GM19438 (cell line): ENCODE measurements at regions not wholly inside any gene's neighbourhood (a gene's known extent, or its start where the extent isn't known, plus 50 kb on each side); places are given as distances from the start of the nearest gene placed in this dataset.
"Not testable (repeated sequence)": the region's sequence is repeated elsewhere in the genome, so short reads cannot be mapped to it uniquely, and the experiment has no call there.

ENCODE experiments used
- ATAC-seq: cut with Tn5 transposase; IDR thresholded peaks from one replicate; pipeline ENCODE4 v1.9.1; 2021; ENCODE audit warnings: low read depth; ENCODE audit not compliant: unreplicated experiment

- no peak for ATAC-seq
Observed at GRCh38 chr5:125219710-125220109, 473.3 kb upstream of the ZNF608 start.

- ATAC-seq = no peak
Observed at GRCh38 chr5:125220284-125220683, 473.8 kb upstream of the ZNF608 start.

- ATAC-seq = no peak
Observed at GRCh38 chr5:125222597-125223240, 476.3 kb upstream of the ZNF608 start.

- no peak for ATAC-seq
Observed at GRCh38 chr5:125225424-125225823, 479.0 kb upstream of the ZNF608 start.

- no peak for ATAC-seq
Observed at GRCh38 chr5:125226825-125227224, 480.4 kb upstream of the ZNF608 start.

GRCh38 chr5:125227333-125228095 lies 481.1 kb upstream of the ZNF608 start:
- no peak for ATAC-seq

- no peak for ATAC-seq
Observed at GRCh38 chr5:125228363-125229070, 482.1 kb upstream of the ZNF608 start.

- ATAC-seq = no peak
Observed at GRCh38 chr5:125229556-125229955, 483.1 kb upstream of the ZNF608 start.

GRCh38 chr5:125232779-125233230 lies 486.4 kb upstream of the ZNF608 start:
- ATAC-seq = no peak

GRCh38 chr5:125233944-125234343 lies 487.5 kb upstream of the ZNF608 start:
- no peak for ATAC-seq

GRCh38 chr5:125236007-125236406 lies 489.6 kb upstream of the ZNF608 start:
- no peak for ATAC-seq

- no peak for ATAC-seq
Observed at GRCh38 chr5:125236981-125237380, 490.5 kb upstream of the ZNF608 start.

- no peak for ATAC-seq
Observed at GRCh38 chr5:125244531-125244930, 498.1 kb upstream of the ZNF608 start.

- no peak for ATAC-seq
Observed at GRCh38 chr5:125245216-125245615, 498.8 kb upstream of the ZNF608 start.

- no peak for ATAC-seq
Observed at GRCh38 chr5:125249400-125249799, 503.0 kb upstream of the ZNF608 start.

- no peak for ATAC-seq
Observed at GRCh38 chr5:125251703-125252102, 505.3 kb upstream of the ZNF608 start.

GRCh38 chr5:125253634-125254033 lies 507.2 kb upstream of the ZNF608 start:
- not testable (repeated sequence) for ATAC-seq

- ATAC-seq = no peak
Observed at GRCh38 chr5:125254267-125254666, 507.8 kb upstream of the ZNF608 start.

GRCh38 chr5:125256296-125256695 lies 509.9 kb upstream of the ZNF608 start:
- no peak for ATAC-seq

GRCh38 chr5:125257057-125257972 lies 510.9 kb upstream of the ZNF608 start:
- ATAC-seq = no peak
